SK-N-SH (cell line): ENCODE measurements at regions not wholly inside any gene's neighbourhood (a gene's known extent, or its start where the extent isn't known, plus 50 kb on each side); places are given as distances from the start of the nearest gene placed in this dataset.

Experiments
- CTCF ChIA-PET: fragments of 300-600, 350-600 bp; formaldehyde crosslinking; extraction: SDS; loops from one replicate; lab custom pipeline; 2021; lab: Yijun Ruan, JAX
- POLR2A ChIA-PET: fragments of 350-600 bp; sonication (Branson Sonifier 250); formaldehyde crosslinking; extraction: SDS; loops from one replicate; lab custom pipeline; 2020; ENCODE audit warnings: antibody characterized with exemption, inconsistent platforms; lab: Yijun Ruan, JAX
- DNase-seq: peaks from one replicate; pipeline ENCODE4 v3.0.0; 2012
- H2AFZ ChIP-seq: fragments of 200-600 bp; sonication (generic); 2 replicates; pipeline ENCODE4 v1.8.1; 2016; ENCODE audit warnings: antibody characterized with exemption, mild to moderate bottlenecking, low read depth
- H3F3A ChIP-seq: fragments of 200-600 bp; sonication (generic); replicated peaks from 2 replicates; pipeline ENCODE3; 2016; ENCODE audit warnings: antibody characterized with exemption, mild to moderate bottlenecking; ENCODE audit not compliant: insufficient read depth
- H3K27ac ChIP-seq, 2 experiments: fragments of 200-500 bp in 1 of 2; fragments of 200-600 bp in 1 of 2; sonication (Bioruptor generic) in 1 of 2; sonication (generic), shearing (Covaris generic) in 1 of 2; 2 replicates each; pipeline versions ENCODE4 v1.5.1 to v1.6.1; 2014 to 2016; ENCODE audit warnings: low read depth in 2 of 2, inconsistent platforms in 1 of 2, low read length in 1 of 2, mild to moderate bottlenecking in 1 of 2, mixed read lengths in 1 of 2
- H3K27me3 ChIP-seq: fragments of 200-600 bp; sonication (generic), shearing (Covaris generic); 2 replicates; pipeline ENCODE4 v1.6.1; 2016; ENCODE audit warnings: mixed run types; ENCODE audit not compliant: insufficient read depth
- H3K36me3 ChIP-seq, 2 experiments: fragments of 200-500 bp in 1 of 2; fragments of 200-600 bp in 1 of 2; sonication (Bioruptor generic) in 1 of 2; sonication (generic) in 1 of 2; replicated peaks in 1 of 2; 2 replicates each; pipeline versions ENCODE3 to v1.5.1; 2014 to 2016; ENCODE audit warnings: low read length in 1 of 2, mild to moderate bottlenecking in 1 of 2; ENCODE audit not compliant: insufficient read depth in 2 of 2, control insufficient read depth in 1 of 2
- H3K4me1 ChIP-seq, 2 experiments: fragments of 200-500 bp in 1 of 2; fragments of 200-600 bp in 1 of 2; sonication (Bioruptor generic) in 1 of 2; sonication (generic), shearing (Covaris generic) in 1 of 2; 2 replicates each; pipeline versions ENCODE4 v1.5.1 to v1.6.1; 2014 to 2016; ENCODE audit warnings: low read depth in 1 of 2, low read length in 1 of 2, mixed run types in 1 of 2; ENCODE audit not compliant: insufficient read depth in 2 of 2, control insufficient read depth in 1 of 2
- H3K4me2 ChIP-seq: fragments of 200-600 bp; sonication (generic), shearing (Covaris generic); 2 replicates; pipeline ENCODE4 v1.6.1; 2017; ENCODE audit warnings: mixed run types
- H3K4me3 ChIP-seq, 2 experiments: fragments of 200-500 bp in 1 of 2; fragments of 200-600 bp in 1 of 2; sonication (Bioruptor generic) in 1 of 2; sonication (generic), shearing (Covaris generic) in 1 of 2; 2 replicates each; pipeline versions ENCODE4 v1.5.1 to v1.8.1; 2014 to 2016; ENCODE audit warnings: low read depth in 2 of 2, inconsistent platforms in 1 of 2, low read length in 1 of 2, mild to moderate bottlenecking in 1 of 2, mixed read lengths in 1 of 2, moderate library complexity in 1 of 2
- H3K79me2 ChIP-seq: fragments of 200-600 bp; sonication (generic); 2 replicates; pipeline ENCODE4 v1.8.1; 2017; ENCODE audit warnings: mild to moderate bottlenecking; ENCODE audit not compliant: insufficient read depth
- H3K9ac ChIP-seq: fragments of 200-600 bp; sonication (generic); 2 replicates; pipeline ENCODE4 v1.6.1; 2017; ENCODE audit warnings: mixed run types
- H3K9me2 ChIP-seq: fragments of 200-600 bp; sonication (generic); 2 replicates; pipeline ENCODE4 v1.6.1; 2017; ENCODE audit warnings: mixed run types
- H3K9me3 ChIP-seq: fragments of 200-600 bp; sonication (generic); 2 replicates; pipeline ENCODE4 v1.6.1; 2017; ENCODE audit warnings: mixed run types, mild to moderate bottlenecking, moderate library complexity
- H4K20me1 ChIP-seq: fragments of 200-600 bp; sonication (generic); 2 replicates; pipeline ENCODE4 v1.6.1; 2017; ENCODE audit warnings: mild to moderate bottlenecking, mixed run types; ENCODE audit not compliant: insufficient read depth
- CHD2 ChIP-seq: fragments of 150-350 bp; IDR thresholded peaks from 2 replicates; pipeline ENCODE4 v1.6.1; 2018; ENCODE audit warnings: low read length; ENCODE audit not compliant: partially characterized antibody
- ELF1 ChIP-seq: IDR thresholded peaks from 2 replicates; pipeline ENCODE4 v1.4.0; 2012
- EP300 ChIP-seq, 2 experiments: IDR thresholded peaks; 2 replicates each; pipeline versions ENCODE4 v1.4.0 to v1.6.1; 2012; ENCODE audit warnings: borderline replicate concordance in 1 of 2, low read depth in 1 of 2, low read length in 1 of 2
- EZH2phosphoT487 ChIP-seq: fragments of 200-600 bp; sonication (generic); IDR thresholded peaks from 2 replicates; pipeline ENCODE4 v1.6.1; 2017; ENCODE audit warnings: low read depth, mixed run types, mild to moderate bottlenecking, antibody characterized with exemption, moderate library complexity, borderline replicate concordance
- FOSL2 ChIP-seq: IDR thresholded peaks from 2 replicates; pipeline ENCODE4 v1.4.0; 2012; ENCODE audit warnings: low read depth, mild to moderate bottlenecking, moderate library complexity, borderline replicate concordance
- FOXJ3 ChIP-seq: sonication (generic); formaldehyde crosslinking; IDR thresholded peaks from 2 replicates; pipeline ENCODE4 v1.5.1; 2020; ENCODE audit warnings: mild to moderate bottlenecking, missing genetic modification reagents
- FOXM1 ChIP-seq: IDR thresholded peaks from 2 replicates; pipeline ENCODE4 v1.4.0; 2012; ENCODE audit warnings: low read depth, mild to moderate bottlenecking
- GABPA ChIP-seq: IDR thresholded peaks from 2 replicates; pipeline ENCODE4 v1.4.0; 2012; ENCODE audit warnings: low read depth, mild to moderate bottlenecking
- NFIC ChIP-seq: IDR thresholded peaks from 2 replicates; pipeline ENCODE4 v1.4.0; 2012; ENCODE audit warnings: borderline replicate concordance
- POLR2AphosphoS5 ChIP-seq: IDR thresholded peaks from 2 replicates; pipeline ENCODE4 v1.6.1; 2012; ENCODE audit warnings: low read depth, low read length
- SIN3A ChIP-seq: IDR thresholded peaks from 2 replicates; pipeline ENCODE4 v1.6.1; 2012; ENCODE audit warnings: low read depth, mild to moderate bottlenecking, low read length, moderate library complexity, borderline replicate concordance
- YY1 ChIP-seq: IDR thresholded peaks from 2 replicates; pipeline ENCODE4 v1.4.0; 2012; ENCODE audit warnings: low read depth, mild to moderate bottlenecking
- WGBS: methylation state at CpG from one replicate; pipeline ENCODE4 v1.1.6; 2017; ENCODE audit warnings: low lambda C conversion rate; 5-methylcytosine and 5-hydroxymethylcytosine counted together
- TF ChIP-seq, protein P1 (sequence below): IDR thresholded peaks from 2 replicates; pipeline ENCODE4 v1.4.0; 2012; ENCODE audit warnings: low read depth, borderline replicate concordance
- TF ChIP-seq, protein P2 (sequence below): fragments of 150-350 bp; IDR thresholded peaks from 2 replicates; pipeline ENCODE4 v1.6.1; 2017; ENCODE audit warnings: antibody characterized with exemption, low read length, low read depth, borderline replicate concordance
- TF ChIP-seq, protein P3 (sequence below): fragments of 200-600 bp; sonication (generic); IDR thresholded peaks from 2 replicates; pipeline ENCODE4 v1.6.1; 2017; ENCODE audit warnings: antibody characterized with exemption, mild to moderate bottlenecking, moderate library complexity
- TF ChIP-seq, protein P4 (sequence below): IDR thresholded peaks from 2 replicates; pipeline ENCODE4 v1.6.1; 2012; ENCODE audit warnings: mild to moderate bottlenecking, low read depth, low read length, moderate library complexity
- TF ChIP-seq, protein P5 (sequence below): IDR thresholded peaks from 2 replicates; pipeline ENCODE4; 2012

DNA sequence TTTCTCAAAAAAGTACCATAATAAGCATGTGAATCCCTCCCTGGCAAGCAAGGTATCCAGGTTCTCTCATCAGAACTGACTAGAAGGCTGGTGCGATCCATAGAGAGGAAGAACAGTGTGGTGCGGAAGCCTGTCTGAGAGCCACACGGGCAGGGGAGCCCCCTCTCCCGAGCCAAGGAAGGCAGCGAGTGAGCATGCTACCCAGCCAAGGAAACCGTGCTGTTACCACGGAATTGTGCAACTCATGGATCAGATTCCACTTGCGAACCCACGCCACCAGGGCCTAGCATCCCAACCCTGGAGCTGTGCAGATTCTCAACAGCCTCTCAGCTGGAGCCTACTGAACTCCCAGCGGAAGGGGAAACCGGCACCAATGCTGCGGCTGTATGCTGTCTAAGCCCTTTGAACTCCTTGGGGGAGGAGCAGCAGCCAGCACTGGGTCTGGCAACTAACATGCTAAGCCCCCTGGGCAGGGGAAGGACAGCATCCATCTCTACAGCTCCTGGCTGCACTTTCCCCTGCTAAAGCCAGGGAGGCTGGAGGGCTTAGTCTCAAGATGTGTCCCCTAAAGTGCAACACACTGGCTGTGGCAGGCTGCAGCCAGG lies 823.1 kb downstream of the EPHA4 start:
- Histone ChIP-seq H3K27me3 (no peaks in the 10 kb centered on the region), H2AFZ (no peak overlapping the region), H4K20me1 (no peaks in the 10 kb centered on the region)
- TF ChIP-seq, protein P1, sequence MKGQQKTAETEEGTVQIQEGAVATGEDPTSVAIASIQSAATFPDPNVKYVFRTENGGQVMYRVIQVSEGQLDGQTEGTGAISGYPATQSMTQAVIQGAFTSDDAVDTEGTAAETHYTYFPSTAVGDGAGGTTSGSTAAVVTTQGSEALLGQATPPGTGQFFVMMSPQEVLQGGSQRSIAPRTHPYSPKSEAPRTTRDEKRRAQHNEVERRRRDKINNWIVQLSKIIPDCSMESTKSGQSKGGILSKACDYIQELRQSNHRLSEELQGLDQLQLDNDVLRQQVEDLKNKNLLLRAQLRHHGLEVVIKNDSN, result no peak
- TF ChIP-seq POLR2AphosphoS5 (no peak), ELF1 (no peak), NFIC (no peak), GABPA (no peak), EZH2phosphoT487 (no peak), YY1 (no peak)
- TF ChIP-seq, all 33 proteins: peak for 0
- no peak overlapping the region for H3K9ac ChIP-seq
- no peaks in the 10 kb centered on the region for H3K9me2 ChIP-seq
- ChIA-PET CTCF (no interaction called here), POLR2A (no interaction called here)
- H3K36me3 ChIP-seq, result no peaks in the 10 kb centered on the region
- H3K27ac ChIP-seq, result no peak overlapping the region
- H3K4me2 ChIP-seq, result no peak overlapping the region
- no peaks in the 10 kb centered on the region for H3K4me1 ChIP-seq
- no peaks in the 10 kb centered on the region for H3F3A ChIP-seq
- no peak overlapping the region for H3K4me3 ChIP-seq
- 23% methylated on average over 3 of the region's 12 CpGs for WGBS
- no peak for DNase-seq
- H3K79me2 ChIP-seq, result no peaks in the 10 kb centered on the region
- H3K9me3 ChIP-seq, result no peaks in the 10 kb centered on the region

DNA sequence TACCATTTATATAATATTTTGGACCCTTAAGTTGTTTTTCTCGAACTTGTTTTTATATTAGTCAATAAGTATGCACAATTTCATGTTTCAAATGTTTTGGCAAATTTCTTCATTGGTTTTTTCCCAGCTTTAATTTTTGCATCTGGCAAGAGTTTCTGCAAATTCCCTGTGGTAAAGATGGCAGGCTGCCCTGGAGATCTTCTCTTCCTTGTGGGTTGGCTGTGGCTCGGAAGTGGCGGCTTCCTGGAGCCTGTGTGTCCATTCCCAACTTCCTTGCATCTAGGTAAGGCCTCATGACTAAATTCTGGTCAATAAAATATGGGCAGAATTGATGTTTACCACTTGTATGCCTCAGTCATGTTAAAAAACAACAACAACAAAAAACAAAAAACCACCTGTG lies 818.6 kb downstream of the EPHA4 start:
- Histone ChIP-seq H3K36me3 (no peaks in the 10 kb centered on the region), H3K4me1 (no peaks in the 10 kb centered on the region), H3K27ac (no peak overlapping the region), H2AFZ (no peak overlapping the region), H4K20me1 (no peaks in the 10 kb centered on the region), H3K27me3 (no peaks in the 10 kb centered on the region), H3K4me3 (no peak overlapping the region), H3K9me2 (no peaks in the 10 kb centered on the region), H3K4me2 (no peak overlapping the region), H3F3A (no peaks in the 10 kb centered on the region), H3K79me2 (no peaks in the 10 kb centered on the region), H3K9ac (no peak overlapping the region), H3K9me3 (no peaks in the 10 kb centered on the region)
- DNase-seq, result no peak
- ChIA-PET POLR2A (no interaction called here), CTCF (interaction anchor here (0.6 kb wide), 1 partner anchor 185 kb away, joined by 3 read pairs; no protein-coding TSS in a partner anchor)
- 2% methylated on average over 3 of the region's 3 CpGs for WGBS
- no peak for TF ChIP-seq FOXM1
- TF ChIP-seq, protein P2, sequence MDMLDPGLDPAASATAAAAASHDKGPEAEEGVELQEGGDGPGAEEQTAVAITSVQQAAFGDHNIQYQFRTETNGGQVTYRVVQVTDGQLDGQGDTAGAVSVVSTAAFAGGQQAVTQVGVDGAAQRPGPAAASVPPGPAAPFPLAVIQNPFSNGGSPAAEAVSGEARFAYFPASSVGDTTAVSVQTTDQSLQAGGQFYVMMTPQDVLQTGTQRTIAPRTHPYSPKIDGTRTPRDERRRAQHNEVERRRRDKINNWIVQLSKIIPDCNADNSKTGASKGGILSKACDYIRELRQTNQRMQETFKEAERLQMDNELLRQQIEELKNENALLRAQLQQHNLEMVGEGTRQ, result no peak
- no peak for TF ChIP-seq FOXJ3
- TF ChIP-seq, protein P3, sequence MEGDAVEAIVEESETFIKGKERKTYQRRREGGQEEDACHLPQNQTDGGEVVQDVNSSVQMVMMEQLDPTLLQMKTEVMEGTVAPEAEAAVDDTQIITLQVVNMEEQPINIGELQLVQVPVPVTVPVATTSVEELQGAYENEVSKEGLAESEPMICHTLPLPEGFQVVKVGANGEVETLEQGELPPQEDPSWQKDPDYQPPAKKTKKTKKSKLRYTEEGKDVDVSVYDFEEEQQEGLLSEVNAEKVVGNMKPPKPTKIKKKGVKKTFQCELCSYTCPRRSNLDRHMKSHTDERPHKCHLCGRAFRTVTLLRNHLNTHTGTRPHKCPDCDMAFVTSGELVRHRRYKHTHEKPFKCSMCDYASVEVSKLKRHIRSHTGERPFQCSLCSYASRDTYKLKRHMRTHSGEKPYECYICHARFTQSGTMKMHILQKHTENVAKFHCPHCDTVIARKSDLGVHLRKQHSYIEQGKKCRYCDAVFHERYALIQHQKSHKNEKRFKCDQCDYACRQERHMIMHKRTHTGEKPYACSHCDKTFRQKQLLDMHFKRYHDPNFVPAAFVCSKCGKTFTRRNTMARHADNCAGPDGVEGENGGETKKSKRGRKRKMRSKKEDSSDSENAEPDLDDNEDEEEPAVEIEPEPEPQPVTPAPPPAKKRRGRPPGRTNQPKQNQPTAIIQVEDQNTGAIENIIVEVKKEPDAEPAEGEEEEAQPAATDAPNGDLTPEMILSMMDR, result no peak
- no peak for TF ChIP-seq FOSL2
- TF ChIP-seq POLR2AphosphoS5, result no peak
- TF ChIP-seq GABPA, result no peak
- TF ChIP-seq, protein P4, sequence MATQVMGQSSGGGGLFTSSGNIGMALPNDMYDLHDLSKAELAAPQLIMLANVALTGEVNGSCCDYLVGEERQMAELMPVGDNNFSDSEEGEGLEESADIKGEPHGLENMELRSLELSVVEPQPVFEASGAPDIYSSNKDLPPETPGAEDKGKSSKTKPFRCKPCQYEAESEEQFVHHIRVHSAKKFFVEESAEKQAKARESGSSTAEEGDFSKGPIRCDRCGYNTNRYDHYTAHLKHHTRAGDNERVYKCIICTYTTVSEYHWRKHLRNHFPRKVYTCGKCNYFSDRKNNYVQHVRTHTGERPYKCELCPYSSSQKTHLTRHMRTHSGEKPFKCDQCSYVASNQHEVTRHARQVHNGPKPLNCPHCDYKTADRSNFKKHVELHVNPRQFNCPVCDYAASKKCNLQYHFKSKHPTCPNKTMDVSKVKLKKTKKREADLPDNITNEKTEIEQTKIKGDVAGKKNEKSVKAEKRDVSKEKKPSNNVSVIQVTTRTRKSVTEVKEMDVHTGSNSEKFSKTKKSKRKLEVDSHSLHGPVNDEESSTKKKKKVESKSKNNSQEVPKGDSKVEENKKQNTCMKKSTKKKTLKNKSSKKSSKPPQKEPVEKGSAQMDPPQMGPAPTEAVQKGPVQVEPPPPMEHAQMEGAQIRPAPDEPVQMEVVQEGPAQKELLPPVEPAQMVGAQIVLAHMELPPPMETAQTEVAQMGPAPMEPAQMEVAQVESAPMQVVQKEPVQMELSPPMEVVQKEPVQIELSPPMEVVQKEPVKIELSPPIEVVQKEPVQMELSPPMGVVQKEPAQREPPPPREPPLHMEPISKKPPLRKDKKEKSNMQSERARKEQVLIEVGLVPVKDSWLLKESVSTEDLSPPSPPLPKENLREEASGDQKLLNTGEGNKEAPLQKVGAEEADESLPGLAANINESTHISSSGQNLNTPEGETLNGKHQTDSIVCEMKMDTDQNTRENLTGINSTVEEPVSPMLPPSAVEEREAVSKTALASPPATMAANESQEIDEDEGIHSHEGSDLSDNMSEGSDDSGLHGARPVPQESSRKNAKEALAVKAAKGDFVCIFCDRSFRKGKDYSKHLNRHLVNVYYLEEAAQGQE, result no peak
- no peak for TF ChIP-seq SIN3A
- no peak for TF ChIP-seq EP300 (IDR thresholded peaks at IDR 0.05; ENCODE audit: borderline replicate concordance in 1 of 2, low read depth in 1 of 2, low read length in 1 of 2)
- TF ChIP-seq, protein P5, sequence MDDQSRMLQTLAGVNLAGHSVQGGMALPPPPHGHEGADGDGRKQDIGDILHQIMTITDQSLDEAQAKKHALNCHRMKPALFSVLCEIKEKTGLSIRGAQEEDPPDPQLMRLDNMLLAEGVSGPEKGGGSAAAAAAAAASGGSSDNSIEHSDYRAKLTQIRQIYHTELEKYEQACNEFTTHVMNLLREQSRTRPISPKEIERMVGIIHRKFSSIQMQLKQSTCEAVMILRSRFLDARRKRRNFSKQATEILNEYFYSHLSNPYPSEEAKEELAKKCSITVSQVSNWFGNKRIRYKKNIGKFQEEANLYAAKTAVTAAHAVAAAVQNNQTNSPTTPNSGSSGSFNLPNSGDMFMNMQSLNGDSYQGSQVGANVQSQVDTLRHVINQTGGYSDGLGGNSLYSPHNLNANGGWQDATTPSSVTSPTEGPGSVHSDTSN, result no peak
- TF ChIP-seq CHD2, result no peak
- TF ChIP-seq, protein P1, result no peak
